ENCODE measurements at regions not wholly inside any gene's neighbourhood (a gene's known extent, or its start where the extent isn't known, plus 50 kb on each side); places are given as distances from the start of the nearest gene placed in this dataset.
"Not testable (repeated sequence)": the region's sequence is repeated elsewhere in the genome, so short reads cannot be mapped to it uniquely, and the experiment has no call there.

GRCh38 chr15:30760633-30761032 lies 134.7 kb downstream of the ARHGAP11B start:
- not testable (repeated sequence) for H3K27ac ChIP-seq

GRCh38 chr15:30761365-30761764 lies 135.4 kb downstream of the ARHGAP11B start:
- H3K27ac ChIP-seq: not testable (repeated sequence)

- H3K27ac ChIP-seq: not testable (repeated sequence)
Measured at GRCh38 chr15:30769390-30770124, 134.2 kb upstream of the FAN1 start.

DNA sequence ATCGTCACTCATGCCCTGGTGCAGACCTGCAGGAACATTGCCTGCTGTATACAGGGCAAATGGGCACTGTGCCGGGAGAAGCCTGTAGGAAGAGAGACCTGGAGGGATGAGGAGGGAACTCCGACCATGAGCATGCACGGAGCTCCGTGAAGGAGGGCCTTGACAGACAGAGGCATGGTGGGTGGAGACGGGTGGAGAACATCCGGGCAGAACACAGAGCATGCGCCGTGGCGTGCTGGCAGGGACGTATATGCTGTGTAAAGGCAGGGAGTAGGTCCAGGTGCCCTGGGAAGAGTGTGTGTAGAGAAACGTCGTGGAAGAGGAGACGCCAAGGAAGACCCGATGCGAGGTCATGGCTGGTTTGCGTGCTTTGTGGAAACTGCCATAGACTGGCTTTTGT lies 133.0 kb upstream of the FAN1 start:
- no peak overlapping the region for H3K27ac ChIP-seq
- TF ChIP-seq, protein P1, sequence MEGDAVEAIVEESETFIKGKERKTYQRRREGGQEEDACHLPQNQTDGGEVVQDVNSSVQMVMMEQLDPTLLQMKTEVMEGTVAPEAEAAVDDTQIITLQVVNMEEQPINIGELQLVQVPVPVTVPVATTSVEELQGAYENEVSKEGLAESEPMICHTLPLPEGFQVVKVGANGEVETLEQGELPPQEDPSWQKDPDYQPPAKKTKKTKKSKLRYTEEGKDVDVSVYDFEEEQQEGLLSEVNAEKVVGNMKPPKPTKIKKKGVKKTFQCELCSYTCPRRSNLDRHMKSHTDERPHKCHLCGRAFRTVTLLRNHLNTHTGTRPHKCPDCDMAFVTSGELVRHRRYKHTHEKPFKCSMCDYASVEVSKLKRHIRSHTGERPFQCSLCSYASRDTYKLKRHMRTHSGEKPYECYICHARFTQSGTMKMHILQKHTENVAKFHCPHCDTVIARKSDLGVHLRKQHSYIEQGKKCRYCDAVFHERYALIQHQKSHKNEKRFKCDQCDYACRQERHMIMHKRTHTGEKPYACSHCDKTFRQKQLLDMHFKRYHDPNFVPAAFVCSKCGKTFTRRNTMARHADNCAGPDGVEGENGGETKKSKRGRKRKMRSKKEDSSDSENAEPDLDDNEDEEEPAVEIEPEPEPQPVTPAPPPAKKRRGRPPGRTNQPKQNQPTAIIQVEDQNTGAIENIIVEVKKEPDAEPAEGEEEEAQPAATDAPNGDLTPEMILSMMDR (conservative IDR thresholded peaks at IDR 0.05): no peak
- TF ChIP-seq ZFX (IDR thresholded peaks at IDR 0.05): no peak

DNA sequence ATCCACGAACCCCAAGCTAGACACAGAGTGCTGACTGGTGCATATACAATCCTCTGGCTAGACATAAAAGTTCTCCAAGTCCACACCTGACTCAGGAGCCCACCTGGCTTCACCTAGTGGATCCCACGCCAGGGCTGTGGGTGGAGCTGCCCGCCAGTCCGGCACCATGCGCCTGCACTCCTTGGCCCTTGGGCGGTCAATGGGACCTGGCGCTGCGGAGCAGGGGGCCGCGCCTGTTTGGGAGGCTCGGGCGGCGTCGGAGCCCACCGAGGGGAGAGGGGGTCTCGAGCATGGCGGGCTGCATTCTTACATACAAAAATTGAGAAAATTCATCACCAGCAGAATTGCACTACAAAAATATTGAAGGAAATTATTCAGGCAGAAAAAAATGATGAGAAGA lies 120.7 kb upstream of the FAN1 start:
- no peak for TF ChIP-seq ZFX (IDR thresholded peaks at IDR 0.05)
- TF ChIP-seq, protein P1 (conservative IDR thresholded peaks at IDR 0.05): no peak
- H3K27ac ChIP-seq: no peak overlapping the region

GRCh38 chr15:30788595-30788994 lies 115.1 kb upstream of the FAN1 start:
- no peak overlapping the region for H3K27ac ChIP-seq
- no peak for TF ChIP-seq ZFX (IDR thresholded peaks at IDR 0.05)
- TF ChIP-seq, protein P1 (conservative IDR thresholded peaks at IDR 0.05): no peak

GRCh38 chr15:30791239-30792175 lies 112.2 kb upstream of the FAN1 start:
- H3K27ac ChIP-seq: no peak overlapping the region
- no peak for TF ChIP-seq ZFX (IDR thresholded peaks at IDR 0.05)
- TF ChIP-seq, protein P1 (conservative IDR thresholded peaks at IDR 0.05): no peak

DNA sequence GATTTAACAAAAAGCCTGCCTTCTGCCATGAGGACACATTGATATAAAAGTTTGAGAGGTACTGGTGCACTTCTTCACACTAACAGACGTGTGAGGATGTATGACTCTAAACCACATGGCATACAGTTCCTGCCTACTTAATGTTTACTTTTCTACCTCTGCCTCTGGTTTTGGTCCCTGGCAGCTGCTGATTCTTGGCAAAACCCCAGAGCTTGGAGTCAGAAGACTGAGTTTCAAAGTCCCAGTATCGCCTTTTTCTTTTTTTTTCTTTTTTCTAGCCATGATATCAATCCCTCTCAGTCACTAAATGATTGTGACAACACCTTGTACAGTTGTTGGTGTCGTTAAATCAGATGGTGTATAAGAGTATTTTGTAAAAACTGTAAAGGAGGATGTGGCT lies 110.9 kb upstream of the FAN1 start:
- not testable (repeated sequence) for H3K27ac ChIP-seq

DNA sequence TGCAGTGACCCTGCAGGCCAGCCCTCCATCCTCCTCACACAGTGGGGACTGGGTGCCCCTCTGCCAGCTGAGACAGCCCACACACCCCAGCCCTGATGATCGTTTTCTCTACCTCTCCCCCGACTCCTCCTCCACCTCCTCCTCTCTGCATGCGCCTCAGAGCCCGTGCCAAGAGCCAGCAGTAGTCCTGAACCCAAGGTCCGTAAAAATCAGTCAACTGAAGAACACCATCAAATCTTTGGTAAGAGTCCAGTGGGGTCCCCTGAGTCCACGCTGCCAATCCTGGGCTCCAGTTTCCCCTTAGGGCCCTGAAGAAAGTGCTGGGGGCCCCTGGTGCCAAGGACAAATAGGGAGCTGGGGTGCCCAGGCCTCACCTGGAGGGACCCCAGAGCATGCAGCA lies 109.3 kb upstream of the FAN1 start:
- TF ChIP-seq ZFX (IDR thresholded peaks at IDR 0.05): no peak
- TF ChIP-seq, protein P1 (conservative IDR thresholded peaks at IDR 0.05): no peak
- no peak overlapping the region for H3K27ac ChIP-seq

Measured in C4-2B (cell line).